ENCODE measurements at regions not wholly inside any gene's neighbourhood (a gene's known extent, or its start where the extent isn't known, plus 50 kb on each side); places are given as distances from the start of the nearest gene placed in this dataset.

- H2AFZ ChIP-seq (ENCODE audit: low read length): no peak overlapping the region
Measured at GRCh38 chr5:56478062-56478461, 244.9 kb upstream of the ANKRD55 start.

More at GRCh38 chr5:56478062-56478461, 244.9 kb upstream of the ANKRD55 start:
- Mint-ChIP-seq H3K4me1 (peaks cover 13 to 17% of the 10 kb centered on the region in 2 experiments), H3K36me3 (ENCODE audit: insufficient read depth in 1 of 3, low read depth in 3 of 3) (no peaks in the 10 kb centered on the region), H3K4me3 (no peak overlapping the region), H3K27me3 (ENCODE audit: low read depth) (peaks cover 50% of the 10 kb centered on the region), H3K9me3 (no peaks in the 10 kb centered on the region; a peak in 1 of 5 replicates), H3K27ac (no peak overlapping the region)
- no peak for DNase-seq
- no peaks in the 10 kb centered on the region for H3K79me1 ChIP-seq (ENCODE audit: insufficient read depth, low read depth, low read length, poor library complexity, severe bottlenecking)
- no peak overlapping the region for H3K4ac ChIP-seq (ENCODE audit: low read depth, low read length)
- no peak overlapping the region for H3K23ac ChIP-seq (ENCODE audit: insufficient read length, low read depth, low read length)
- H4K91ac ChIP-seq (ENCODE audit: insufficient read length, low read depth, low read length): no peak overlapping the region
- H2BK120ac ChIP-seq (ENCODE audit: low read depth, low read length, poor library complexity, severe bottlenecking): no peak overlapping the region
- no peak overlapping the region for H3K4me2 ChIP-seq (ENCODE audit: insufficient read depth, insufficient read length, low read length)
- no peaks in the 10 kb centered on the region for H4K20me1 ChIP-seq (ENCODE audit: control insufficient read depth, insufficient read depth, insufficient read length)
- WGBS (ENCODE audit: extremely low coverage, insufficient read length, low lambda C conversion rate): no CpG with 5 or more reads among the region's 3 CpGs
- H3K56ac ChIP-seq (ENCODE audit: insufficient read length, low read depth, low read length): no peak overlapping the region
- no peaks in the 10 kb centered on the region for H3K4me1 ChIP-seq (ENCODE audit: insufficient read depth, low read length)
- TF ChIP-seq, protein P1, sequence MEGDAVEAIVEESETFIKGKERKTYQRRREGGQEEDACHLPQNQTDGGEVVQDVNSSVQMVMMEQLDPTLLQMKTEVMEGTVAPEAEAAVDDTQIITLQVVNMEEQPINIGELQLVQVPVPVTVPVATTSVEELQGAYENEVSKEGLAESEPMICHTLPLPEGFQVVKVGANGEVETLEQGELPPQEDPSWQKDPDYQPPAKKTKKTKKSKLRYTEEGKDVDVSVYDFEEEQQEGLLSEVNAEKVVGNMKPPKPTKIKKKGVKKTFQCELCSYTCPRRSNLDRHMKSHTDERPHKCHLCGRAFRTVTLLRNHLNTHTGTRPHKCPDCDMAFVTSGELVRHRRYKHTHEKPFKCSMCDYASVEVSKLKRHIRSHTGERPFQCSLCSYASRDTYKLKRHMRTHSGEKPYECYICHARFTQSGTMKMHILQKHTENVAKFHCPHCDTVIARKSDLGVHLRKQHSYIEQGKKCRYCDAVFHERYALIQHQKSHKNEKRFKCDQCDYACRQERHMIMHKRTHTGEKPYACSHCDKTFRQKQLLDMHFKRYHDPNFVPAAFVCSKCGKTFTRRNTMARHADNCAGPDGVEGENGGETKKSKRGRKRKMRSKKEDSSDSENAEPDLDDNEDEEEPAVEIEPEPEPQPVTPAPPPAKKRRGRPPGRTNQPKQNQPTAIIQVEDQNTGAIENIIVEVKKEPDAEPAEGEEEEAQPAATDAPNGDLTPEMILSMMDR (conservative IDR thresholded peaks at IDR 0.05): no peak
- H3K14ac ChIP-seq (ENCODE audit: insufficient read depth, low read length): no peak overlapping the region
- H3K9ac ChIP-seq (ENCODE audit: extremely low read depth, insufficient read length, low read length): no peak overlapping the region
- H2BK20ac ChIP-seq (ENCODE audit: low read depth, low read length, poor library complexity, severe bottlenecking): no peak overlapping the region
- H4K8ac ChIP-seq (replicated peaks; ENCODE audit: insufficient read length, low read depth, low read length): no peak overlapping the region
- H3K9me3 ChIP-seq (ENCODE audit: control insufficient read depth, low read depth, low read length): no peaks in the 10 kb centered on the region
- H2BK5ac ChIP-seq (ENCODE audit: insufficient read length, low read length): no peak overlapping the region
- no peak overlapping the region for H3T11ph ChIP-seq (ENCODE audit: low read length)
- no peak overlapping the region for H2BK12ac ChIP-seq (ENCODE audit: insufficient read length, low read depth, low read length)
- no peak overlapping the region for H4K5ac ChIP-seq (ENCODE audit: insufficient read length, low read depth, low read length)
- H3K79me2 ChIP-seq (ENCODE audit: insufficient read depth, low read length): no peaks in the 10 kb centered on the region
- no peak overlapping the region for H3K27ac ChIP-seq (ENCODE audit: insufficient read length, low read depth, low read length)
- H3K18ac ChIP-seq (ENCODE audit: insufficient read length, low read depth, low read length): no peak overlapping the region
- H3K23me2 ChIP-seq (ENCODE audit: insufficient read length, low read depth, low read length, poor library complexity, severe bottlenecking): peaks cover 12% of the 10 kb centered on the region
- H2AK5ac ChIP-seq (ENCODE audit: insufficient read length, low read length): no peak overlapping the region
- H3K27me3 ChIP-seq (ENCODE audit: insufficient read depth, low read length): peaks cover 4% of the 10 kb centered on the region; the same call in 1 of the 2 replicates
- H2BK15ac ChIP-seq (ENCODE audit: low read depth, low read length): no peak overlapping the region

All from H9 (cell line).